ENCODE measurements at regions not wholly inside any gene's neighbourhood (a gene's known extent, or its start where the extent isn't known, plus 50 kb on each side); places are given as distances from the start of the nearest gene placed in this dataset.

DNA sequence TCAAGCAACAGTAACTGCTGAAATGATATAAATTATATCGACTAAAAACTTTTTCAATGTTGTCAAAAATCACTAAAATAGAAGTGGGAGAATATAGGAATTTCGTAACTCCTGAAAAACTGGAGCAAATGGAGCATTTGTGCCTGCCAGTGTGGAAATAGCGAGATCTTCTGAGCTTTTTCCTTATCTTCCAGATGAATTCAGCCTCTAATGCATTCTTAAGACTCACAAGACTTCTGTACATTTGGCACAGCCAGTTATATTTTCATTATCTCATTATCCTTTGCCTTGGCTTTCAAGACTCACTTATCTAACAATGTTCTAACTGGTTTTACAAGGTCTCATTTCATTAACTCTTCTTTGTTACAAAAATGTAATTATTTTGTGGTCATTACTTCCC, 252.4 kb downstream of the GXYLT1 start:
- no peak overlapping the region for H3K4me3 ChIP-seq (ENCODE audit: low read depth, low read length)
- H3K4me1 ChIP-seq, result no peaks in the 10 kb centered on the region
- H3K36me3 ChIP-seq, result no peaks in the 10 kb centered on the region
- no peaks in the 10 kb centered on the region for H3K9me3 ChIP-seq
- TF ChIP-seq, protein P1, sequence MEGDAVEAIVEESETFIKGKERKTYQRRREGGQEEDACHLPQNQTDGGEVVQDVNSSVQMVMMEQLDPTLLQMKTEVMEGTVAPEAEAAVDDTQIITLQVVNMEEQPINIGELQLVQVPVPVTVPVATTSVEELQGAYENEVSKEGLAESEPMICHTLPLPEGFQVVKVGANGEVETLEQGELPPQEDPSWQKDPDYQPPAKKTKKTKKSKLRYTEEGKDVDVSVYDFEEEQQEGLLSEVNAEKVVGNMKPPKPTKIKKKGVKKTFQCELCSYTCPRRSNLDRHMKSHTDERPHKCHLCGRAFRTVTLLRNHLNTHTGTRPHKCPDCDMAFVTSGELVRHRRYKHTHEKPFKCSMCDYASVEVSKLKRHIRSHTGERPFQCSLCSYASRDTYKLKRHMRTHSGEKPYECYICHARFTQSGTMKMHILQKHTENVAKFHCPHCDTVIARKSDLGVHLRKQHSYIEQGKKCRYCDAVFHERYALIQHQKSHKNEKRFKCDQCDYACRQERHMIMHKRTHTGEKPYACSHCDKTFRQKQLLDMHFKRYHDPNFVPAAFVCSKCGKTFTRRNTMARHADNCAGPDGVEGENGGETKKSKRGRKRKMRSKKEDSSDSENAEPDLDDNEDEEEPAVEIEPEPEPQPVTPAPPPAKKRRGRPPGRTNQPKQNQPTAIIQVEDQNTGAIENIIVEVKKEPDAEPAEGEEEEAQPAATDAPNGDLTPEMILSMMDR (IDR thresholded peaks at IDR 0.05; ENCODE audit: low read depth, low read length), result no peak
- DNase-seq, result no peak
- H3K27me3 ChIP-seq, result no peaks in the 10 kb centered on the region

DNA sequence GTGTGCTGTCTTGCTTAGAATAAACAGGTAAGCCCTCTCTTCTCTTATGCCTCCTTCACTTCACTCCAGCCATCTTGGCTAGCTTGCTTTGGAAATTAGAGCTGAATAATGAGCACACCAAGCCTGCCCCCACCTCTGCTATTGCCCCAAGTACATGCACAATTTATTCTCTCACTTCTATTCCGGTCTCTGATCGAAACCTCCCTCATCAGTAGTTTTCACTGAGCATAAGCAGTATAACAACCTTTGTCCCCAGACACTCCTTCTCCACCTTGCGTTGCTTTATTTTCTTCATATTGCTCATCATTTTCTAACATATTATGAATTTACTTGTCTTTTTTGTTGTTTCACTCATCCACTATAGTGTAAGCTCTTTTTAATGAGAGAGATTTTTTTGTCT, 253.4 kb downstream of the GXYLT1 start:
- Histone ChIP-seq H3K36me3 (no peaks in the 10 kb centered on the region), H3K27me3 (no peaks in the 10 kb centered on the region)
- TF ChIP-seq, protein P1 (IDR thresholded peaks at IDR 0.05; ENCODE audit: low read depth, low read length), result no peak

DNA sequence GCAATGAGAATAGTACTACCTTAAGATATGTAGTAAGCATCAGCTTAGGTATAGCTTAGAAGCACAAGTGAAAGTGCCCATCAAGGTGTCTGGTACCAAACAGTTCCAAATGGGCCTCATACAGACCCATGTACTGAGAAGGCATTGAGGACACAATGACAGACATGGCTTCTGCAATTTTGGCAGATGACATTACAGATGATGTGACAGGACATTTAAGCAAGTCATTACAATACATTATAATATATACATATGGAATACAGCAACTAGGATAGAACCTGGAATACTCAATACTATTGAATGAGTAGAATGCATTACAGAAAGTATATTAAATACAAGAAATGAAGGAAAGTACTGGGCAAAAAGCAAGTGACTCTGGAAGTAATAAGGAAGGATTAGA, 256.4 kb downstream of the GXYLT1 start:
- H3K27me3 ChIP-seq, result no peaks in the 10 kb centered on the region

More for the DNA sequence above, 253.4 kb downstream of the GXYLT1 start:
- Histone ChIP-seq H3K4me3 (ENCODE audit: low read depth, low read length) (no peak overlapping the region), H3K4me1 (no peaks in the 10 kb centered on the region), H3K9me3 (no peaks in the 10 kb centered on the region)
- DNase-seq, result no peak

DNA sequence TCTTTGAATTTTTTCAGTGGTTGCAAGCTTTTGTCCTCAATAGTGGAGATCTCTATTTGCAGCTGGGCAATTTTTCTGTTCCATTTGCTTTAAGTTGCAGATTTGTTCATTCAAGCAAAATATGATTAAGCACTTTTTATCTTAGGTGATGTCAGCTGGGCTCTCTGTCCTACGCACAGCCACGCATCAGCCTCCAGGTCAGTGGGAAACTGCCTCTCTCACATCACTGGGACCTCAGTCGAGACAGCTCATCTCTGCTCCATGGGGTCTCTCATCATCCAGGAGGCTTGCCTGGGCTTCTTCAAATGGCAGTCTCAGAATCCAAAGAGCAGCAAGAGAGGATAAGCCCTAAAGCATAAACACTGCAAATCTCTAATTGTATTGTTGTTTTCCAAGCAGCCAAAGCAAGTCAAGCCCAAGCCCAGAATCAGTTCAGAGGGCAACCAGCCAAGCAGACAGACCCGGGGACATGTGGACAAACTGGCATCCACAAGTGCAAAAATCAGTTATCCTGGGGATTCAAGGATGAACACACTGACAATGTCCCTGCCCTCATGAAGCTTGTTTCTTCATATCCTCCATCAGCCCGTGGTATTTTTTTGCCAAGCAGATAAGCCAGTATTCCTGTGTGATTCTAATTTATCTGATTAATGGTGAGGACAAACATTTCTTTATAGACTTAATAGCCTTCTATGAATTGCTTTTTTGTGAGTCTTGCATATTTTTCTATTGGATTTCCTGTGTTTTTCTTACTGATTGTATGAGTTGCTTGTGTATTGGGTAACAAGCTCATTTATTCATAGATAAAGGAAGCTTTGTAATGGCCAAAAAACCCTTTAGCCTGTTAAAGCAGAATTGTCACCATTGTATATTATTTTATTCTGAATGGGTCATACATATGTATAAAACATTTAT, 262.5 kb downstream of the GXYLT1 start:
- Histone ChIP-seq H3K9me3 (no peaks in the 10 kb centered on the region), H3K4me1 (no peaks in the 10 kb centered on the region), H3K4me3 (ENCODE audit: low read depth, low read length) (no peak overlapping the region), H3K27me3 (no peaks in the 10 kb centered on the region), H3K36me3 (no peaks in the 10 kb centered on the region)
- no peak for DNase-seq
- TF ChIP-seq, protein P1 (IDR thresholded peaks at IDR 0.05; ENCODE audit: low read depth, low read length), result no peak

More for the DNA sequence above, 256.4 kb downstream of the GXYLT1 start:
- no peaks in the 10 kb centered on the region for H3K4me1 ChIP-seq
- no peaks in the 10 kb centered on the region for H3K9me3 ChIP-seq
- TF ChIP-seq, protein P1 (IDR thresholded peaks at IDR 0.05; ENCODE audit: low read depth, low read length), result no peak
- H3K36me3 ChIP-seq, result no peaks in the 10 kb centered on the region
- no peak overlapping the region for H3K4me3 ChIP-seq (ENCODE audit: low read depth, low read length)
- DNase-seq, result no peak

DNA sequence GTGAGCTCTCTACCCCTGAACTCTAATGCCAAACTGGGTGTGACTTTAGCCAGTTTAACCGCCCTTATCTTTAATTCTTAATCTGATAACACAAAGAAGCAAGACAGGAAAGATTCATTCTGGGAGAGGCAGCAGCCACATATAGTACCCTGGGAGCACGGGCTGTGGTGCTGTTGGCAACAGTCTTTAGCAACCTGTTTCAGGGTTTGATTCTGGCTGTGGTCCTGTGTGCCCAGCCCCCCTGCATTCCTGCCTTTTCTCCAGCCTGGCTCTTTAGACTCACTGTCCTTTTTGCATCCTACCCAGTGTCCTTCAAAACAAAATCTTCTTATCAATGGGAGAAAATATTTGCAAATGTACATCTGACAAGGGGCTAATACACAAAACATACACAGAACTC, 275.2 kb downstream of the GXYLT1 start:
- Histone ChIP-seq H3K4me3 (ENCODE audit: low read depth, low read length) (no peak overlapping the region), H3K27me3 (no peaks in the 10 kb centered on the region; the same call in 1 of the 2 replicates), H3K36me3 (no peaks in the 10 kb centered on the region), H3K4me1 (no peaks in the 10 kb centered on the region), H3K9me3 (no peaks in the 10 kb centered on the region)
- no peak for DNase-seq
- TF ChIP-seq, protein P1 (IDR thresholded peaks at IDR 0.05; ENCODE audit: low read depth, low read length), result no peak

DNA sequence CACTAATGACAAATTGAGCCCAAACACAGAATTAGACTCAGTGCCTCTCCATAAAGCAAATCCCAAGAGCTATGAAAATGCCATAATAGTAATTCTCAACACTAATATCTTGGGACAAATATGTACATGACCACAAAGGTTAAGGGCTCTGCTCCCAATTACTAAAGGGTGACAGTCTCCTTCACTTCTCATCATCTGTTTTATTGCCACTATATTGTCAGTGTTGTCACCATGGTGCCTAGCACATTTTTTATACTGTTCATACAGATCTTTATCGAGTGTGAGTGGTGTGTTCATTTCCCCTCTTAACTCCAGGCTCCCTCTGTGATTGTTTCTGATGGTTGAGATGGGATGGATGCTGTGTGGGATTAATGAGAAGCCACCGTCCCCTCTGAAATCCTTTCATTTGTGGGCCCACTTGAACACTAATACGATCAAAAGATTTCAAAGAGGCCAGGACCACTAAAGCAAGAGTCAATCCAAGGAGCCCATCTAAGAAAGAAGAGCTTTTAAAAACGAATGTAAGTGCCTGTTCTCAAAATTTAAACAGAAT, 277.7 kb downstream of the GXYLT1 start:
- H3K4me3 ChIP-seq (ENCODE audit: low read depth, low read length), result no peak overlapping the region
- H3K4me1 ChIP-seq, result no peaks in the 10 kb centered on the region
- no peaks in the 10 kb centered on the region for H3K9me3 ChIP-seq
- DNase-seq, result no peak
- TF ChIP-seq, protein P1 (IDR thresholded peaks at IDR 0.05; ENCODE audit: low read depth, low read length), result no peak
- no peaks in the 10 kb centered on the region; the same call in 1 of the 2 replicates for H3K27me3 ChIP-seq
- H3K36me3 ChIP-seq, result no peaks in the 10 kb centered on the region

Measured in BE2C (cell line).